ENCODE measurements at regions not wholly inside any gene's neighbourhood (a gene's known extent, or its start where the extent isn't known, plus 50 kb on each side); places are given as distances from the start of the nearest gene placed in this dataset.

DNA sequence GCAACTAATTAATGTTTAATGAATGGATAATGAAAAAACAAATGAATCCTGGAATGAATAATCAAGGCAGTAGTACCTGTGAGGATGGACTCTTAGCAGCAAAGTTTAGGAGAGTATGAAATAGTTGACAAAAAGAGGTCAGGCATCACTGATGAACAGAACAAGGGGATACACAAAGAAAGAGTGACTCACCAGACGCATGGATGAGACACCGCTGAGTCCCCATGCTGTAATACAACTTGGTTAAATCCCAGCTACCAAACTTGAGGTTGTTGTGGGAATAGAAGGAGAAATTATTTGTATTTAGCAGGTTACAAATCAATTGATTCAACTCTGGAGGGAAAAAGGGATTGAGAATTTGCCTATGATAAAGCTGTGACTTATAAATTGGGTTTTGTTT, 976.9 kb upstream of the TENM4 start:
- no peaks in the 10 kb centered on the region for H3K36me3 ChIP-seq (ENCODE audit: control insufficient read depth, insufficient read depth, low read length)
- no peaks in the 10 kb centered on the region for H3K79me1 ChIP-seq (ENCODE audit: low read depth in 1 of 2, low read length in 2 of 2)
- no peak overlapping the region for H3K14ac ChIP-seq (replicated peaks; ENCODE audit: low read depth, low read length)
- no peaks in the 10 kb centered on the region for H3K27me3 ChIP-seq (ENCODE audit: control insufficient read depth, insufficient read depth, low read length)
- in situ Hi-C loops (cut with MboI; ENCODE audit: low sequenced_read_pairs), result no loop called here
- no peak overlapping the region for H4K8ac ChIP-seq (ENCODE audit: low read depth in 2 of 2, low read length in 2 of 2)
- H3K9ac ChIP-seq (ENCODE audit: low read depth, low read length), result no peak overlapping the region
- no peaks in the 10 kb centered on the region for H3K9me3 ChIP-seq (ENCODE audit: control insufficient read depth, insufficient read depth, low read length)
- no peak overlapping the region for H3K18ac ChIP-seq (ENCODE audit: low read depth, low read length)
- dilution Hi-C loops (cut with HindIII; ENCODE audit: low sequenced_read_pairs, unreplicated experiment), result no loop called here
- BruUV-seq (replicated peaks), result no TSS peak
- CTCF ChIA-PET, result no interaction called here
- no peak overlapping the region for H2BK5ac ChIP-seq (ENCODE audit: low read depth, low read length, poor library complexity, severe bottlenecking)
- no peak overlapping the region for H3K56ac ChIP-seq (ENCODE audit: extremely low read depth, insufficient read depth, low read length)
- no peak overlapping the region for H2AFZ ChIP-seq (replicated peaks; ENCODE audit: low read length, poor library complexity)
- no peak overlapping the region for H3K23ac ChIP-seq (ENCODE audit: low read depth, low read length)
- no peak overlapping the region for H3K4me3 ChIP-seq (ENCODE audit: insufficient read depth, low read depth, low read length)
- H2BK15ac ChIP-seq (ENCODE audit: low read depth, low read length), result no peak overlapping the region
- no CpG with 5 or more reads among the region's 2 CpGs for WGBS, 2 experiments (ENCODE audit: extremely low coverage in 2 of 2, insufficient read length in 1 of 2)
- H3K4ac ChIP-seq (ENCODE audit: low read depth, low read length), result no peak overlapping the region
- no peak overlapping the region for H2BK120ac ChIP-seq (ENCODE audit: low read depth, low read length)
- POLR2A ChIA-PET (ENCODE audit: unreplicated experiment), result no interaction called here
- H2BK20ac ChIP-seq (ENCODE audit: low read depth, low read length), result no peak overlapping the region
- no peaks in the 10 kb centered on the region for H3K9me1 ChIP-seq (ENCODE audit: insufficient read depth, low read length)
- intact Hi-C loops (cut with micrococcal nuclease), result no loop called here
- H2AK9ac ChIP-seq (replicated peaks; ENCODE audit: low read depth, low read length, poor library complexity), result no peak overlapping the region
- H4K20me1 ChIP-seq (ENCODE audit: insufficient read depth, low read length), result no peaks in the 10 kb centered on the region
- no peak overlapping the region for H4K5ac ChIP-seq (ENCODE audit: low read depth, low read length)
- H3K4me2 ChIP-seq (ENCODE audit: low read depth, low read length), result no peak overlapping the region
- no peak for ATAC-seq (ENCODE audit: low read depth)
- H4K91ac ChIP-seq (ENCODE audit: insufficient read depth, low read depth, low read length), result no peak overlapping the region
- H2AK5ac ChIP-seq (ENCODE audit: low read depth, low read length), result no peak overlapping the region
- TF ChIP-seq, protein P1, sequence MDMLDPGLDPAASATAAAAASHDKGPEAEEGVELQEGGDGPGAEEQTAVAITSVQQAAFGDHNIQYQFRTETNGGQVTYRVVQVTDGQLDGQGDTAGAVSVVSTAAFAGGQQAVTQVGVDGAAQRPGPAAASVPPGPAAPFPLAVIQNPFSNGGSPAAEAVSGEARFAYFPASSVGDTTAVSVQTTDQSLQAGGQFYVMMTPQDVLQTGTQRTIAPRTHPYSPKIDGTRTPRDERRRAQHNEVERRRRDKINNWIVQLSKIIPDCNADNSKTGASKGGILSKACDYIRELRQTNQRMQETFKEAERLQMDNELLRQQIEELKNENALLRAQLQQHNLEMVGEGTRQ (IDR thresholded peaks at IDR 0.05; ENCODE audit: low read depth, low read length), result no peak
- TF ChIP-seq MAZ (IDR thresholded peaks at IDR 0.05; ENCODE audit: borderline replicate concordance, low read depth, low read length), result no peak
- TF ChIP-seq MXI1 (IDR thresholded peaks at IDR 0.05; ENCODE audit: borderline replicate concordance, low read depth, low read length), result no peak
- no peak for TF ChIP-seq RCOR1 (IDR thresholded peaks at IDR 0.05; ENCODE audit: insufficient replicate concordance, low read length)
- TF ChIP-seq FOS (IDR thresholded peaks at IDR 0.05; ENCODE audit: low read depth, low read length), result no peak
- no peak for TF ChIP-seq CHD1 (IDR thresholded peaks at IDR 0.05; ENCODE audit: low read depth, low read length)
- no peak for TF ChIP-seq RAD21 (IDR thresholded peaks at IDR 0.05; ENCODE audit: low read length)
- no peak for TF ChIP-seq RFX5 (IDR thresholded peaks at IDR 0.05; ENCODE audit: low read depth, low read length)
- no peak for TF ChIP-seq SMC3 (IDR thresholded peaks at IDR 0.05; ENCODE audit: low read depth, low read length)
- TF ChIP-seq, protein P2, sequence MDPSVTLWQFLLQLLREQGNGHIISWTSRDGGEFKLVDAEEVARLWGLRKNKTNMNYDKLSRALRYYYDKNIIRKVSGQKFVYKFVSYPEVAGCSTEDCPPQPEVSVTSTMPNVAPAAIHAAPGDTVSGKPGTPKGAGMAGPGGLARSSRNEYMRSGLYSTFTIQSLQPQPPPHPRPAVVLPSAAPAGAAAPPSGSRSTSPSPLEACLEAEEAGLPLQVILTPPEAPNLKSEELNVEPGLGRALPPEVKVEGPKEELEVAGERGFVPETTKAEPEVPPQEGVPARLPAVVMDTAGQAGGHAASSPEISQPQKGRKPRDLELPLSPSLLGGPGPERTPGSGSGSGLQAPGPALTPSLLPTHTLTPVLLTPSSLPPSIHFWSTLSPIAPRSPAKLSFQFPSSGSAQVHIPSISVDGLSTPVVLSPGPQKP (IDR thresholded peaks at IDR 0.05; ENCODE audit: borderline replicate concordance, low read depth, low read length), result no peak
- no peak overlapping the region for H3K27ac ChIP-seq (ENCODE audit: insufficient read depth, low read length)
- H3K4me1 ChIP-seq (ENCODE audit: control insufficient read depth, insufficient read depth, low read length), result no peaks in the 10 kb centered on the region
- DNase-seq, result no peak
